HG03045 (cell line): ENCODE measurements at regions not wholly inside any gene's neighbourhood (a gene's known extent, or its start where the extent isn't known, plus 50 kb on each side); places are given as distances from the start of the nearest gene placed in this dataset.

ENCODE experiments used
- ATAC-seq: cut with Tn5 transposase; IDR thresholded peaks from one replicate; pipeline ENCODE4 v1.9.1; 2021; ENCODE audit warnings: mild to moderate bottlenecking, moderate library complexity; ENCODE audit not compliant: unreplicated experiment

DNA sequence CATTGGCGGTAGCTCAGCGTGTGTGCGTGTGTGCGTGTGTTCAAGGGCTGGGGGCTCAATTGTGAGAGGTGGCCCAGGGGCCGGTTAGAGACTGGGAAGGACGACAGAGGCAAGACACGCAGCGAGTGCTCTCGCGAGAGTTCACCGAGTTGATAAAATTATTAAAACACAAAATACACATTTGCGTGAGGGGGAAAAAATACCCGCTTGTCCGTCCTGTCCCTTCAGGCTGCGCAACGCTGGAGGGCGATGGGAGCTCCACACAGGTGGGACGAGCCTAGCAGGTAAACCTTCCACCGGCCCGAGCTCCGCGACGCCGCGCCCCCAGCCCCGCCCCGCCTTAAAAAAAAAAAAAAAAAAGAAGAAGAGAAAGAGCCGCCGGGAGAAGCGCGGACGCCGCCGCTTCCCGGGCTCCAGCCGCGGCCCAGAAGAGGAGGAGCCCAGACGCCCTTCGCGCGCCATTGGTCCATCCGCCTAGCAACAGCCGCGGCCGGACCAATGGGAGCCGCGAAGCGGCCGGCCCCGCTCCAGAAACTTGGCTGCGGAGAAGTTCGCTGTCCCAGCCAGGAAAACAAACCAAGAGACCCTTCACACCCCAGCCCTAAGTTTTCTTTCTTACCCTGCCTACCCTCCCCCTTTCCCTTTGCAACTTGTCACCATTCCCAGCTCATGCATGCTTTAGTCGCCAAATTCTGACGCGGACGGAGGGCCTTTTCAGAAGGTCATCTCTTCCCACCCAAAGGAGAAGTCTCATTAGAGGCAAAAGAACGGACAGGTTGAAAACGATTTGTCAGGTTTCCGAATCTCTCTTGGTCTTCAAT is 169.9 kb upstream of the MAF start:
- ATAC-seq, result peak; percentile 98

GRCh38 chr16:79769928-79770243 is 169.3 kb upstream of the MAF start:
- ATAC-seq, result no peak

DNA sequence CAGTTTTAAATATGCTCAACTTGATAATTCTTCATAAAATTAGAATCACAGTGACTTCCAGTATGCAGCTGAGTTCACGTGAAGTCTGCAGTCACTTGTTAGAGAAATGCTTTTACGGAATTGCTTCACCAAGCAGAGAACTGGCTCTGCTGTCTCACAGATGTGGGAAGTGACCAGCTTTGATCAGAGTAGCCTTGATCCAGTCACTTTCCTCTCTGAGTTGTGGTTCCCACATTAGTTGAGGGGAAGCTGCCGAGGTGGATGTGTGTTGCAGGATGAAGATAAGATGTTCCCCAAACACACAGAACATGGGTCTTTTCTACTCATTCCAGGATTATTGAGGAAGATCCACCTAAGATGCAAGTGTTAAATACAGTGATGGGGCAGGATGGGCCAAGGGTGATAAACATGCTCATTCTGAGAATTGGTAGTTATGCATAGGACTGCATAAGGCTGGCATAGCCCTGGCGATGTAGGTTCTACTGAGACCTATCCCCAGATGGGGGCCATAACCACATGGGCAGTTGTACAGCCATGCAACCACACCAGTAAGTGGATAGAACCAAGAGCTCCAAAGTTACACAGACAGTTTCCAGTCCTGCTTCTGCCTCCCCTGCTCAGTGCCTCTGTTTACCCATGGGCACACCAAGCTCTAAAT is 168.9 kb upstream of the MAF start:
- ATAC-seq, result no peak

- no peak for ATAC-seq
These were observed 167.9 kb upstream of the MAF start for GRCh38 chr16:79768276-79768970.

DNA sequence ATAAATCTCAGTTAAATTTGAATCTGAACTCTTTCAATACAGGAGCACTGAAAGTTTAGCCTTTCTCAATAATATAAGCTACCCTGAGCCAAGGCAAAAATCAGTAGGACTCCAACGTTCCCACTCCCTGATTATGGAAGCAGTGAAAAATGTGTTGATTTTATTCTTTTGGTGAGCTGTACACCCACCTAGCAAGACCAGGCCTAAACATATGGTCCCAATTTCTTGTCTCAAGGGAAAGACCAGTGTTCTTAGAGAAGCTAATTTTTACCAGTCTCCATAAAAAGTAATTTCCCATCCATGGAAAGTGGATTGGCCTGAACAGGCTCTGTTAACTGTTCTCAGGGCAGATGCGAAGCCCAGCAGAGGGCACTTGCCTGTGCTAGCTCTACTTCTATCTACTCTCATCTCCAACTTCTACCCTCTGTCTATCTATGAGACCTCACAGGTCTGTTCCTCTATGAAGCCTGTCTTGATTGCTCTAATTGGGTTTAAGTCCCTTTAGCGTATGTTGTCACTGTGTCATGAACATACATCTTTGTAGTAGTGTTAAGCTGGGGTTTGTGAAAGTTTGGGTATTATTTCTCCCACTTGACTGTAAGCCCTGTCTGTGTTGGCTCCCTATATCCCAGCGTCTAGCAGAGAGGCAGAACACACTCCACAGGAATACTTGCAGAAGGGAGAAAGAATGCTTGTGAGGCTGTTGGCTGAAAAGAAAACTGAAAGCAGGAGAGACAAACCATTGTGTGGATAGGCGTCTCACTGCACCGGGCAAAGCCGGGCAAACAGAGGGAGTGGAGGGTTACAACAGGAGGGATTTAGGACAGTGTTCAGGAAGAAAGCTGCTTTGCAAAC is 167.1 kb upstream of the MAF start:
- no peak for ATAC-seq

DNA sequence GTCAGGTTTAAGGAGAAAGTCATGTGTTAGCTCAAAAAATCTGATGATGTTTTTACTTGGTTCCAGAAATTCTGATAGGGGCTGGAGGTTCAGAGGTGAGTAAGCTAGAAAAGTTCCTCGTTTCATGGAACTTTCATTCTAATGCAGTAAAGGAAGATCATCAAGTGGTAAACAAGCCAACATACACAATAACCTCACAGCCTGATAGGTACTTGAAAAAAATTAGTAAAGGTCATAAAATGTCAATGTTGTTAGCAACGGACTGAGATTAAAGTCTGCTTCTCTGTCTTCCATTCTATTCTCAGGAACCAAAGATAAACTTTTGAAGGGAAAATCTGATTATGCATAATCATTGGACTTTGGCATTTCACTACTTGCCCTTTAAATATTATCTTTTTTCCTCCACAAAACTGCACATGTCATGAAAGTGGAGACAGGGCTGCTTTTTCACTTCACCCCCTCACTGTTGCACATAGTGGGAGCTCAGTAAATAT is 165.4 kb upstream of the MAF start:
- no peak for ATAC-seq

- ATAC-seq, result no peak
These were observed 164.9 kb upstream of the MAF start for GRCh38 chr16:79765431-79765830.

DNA sequence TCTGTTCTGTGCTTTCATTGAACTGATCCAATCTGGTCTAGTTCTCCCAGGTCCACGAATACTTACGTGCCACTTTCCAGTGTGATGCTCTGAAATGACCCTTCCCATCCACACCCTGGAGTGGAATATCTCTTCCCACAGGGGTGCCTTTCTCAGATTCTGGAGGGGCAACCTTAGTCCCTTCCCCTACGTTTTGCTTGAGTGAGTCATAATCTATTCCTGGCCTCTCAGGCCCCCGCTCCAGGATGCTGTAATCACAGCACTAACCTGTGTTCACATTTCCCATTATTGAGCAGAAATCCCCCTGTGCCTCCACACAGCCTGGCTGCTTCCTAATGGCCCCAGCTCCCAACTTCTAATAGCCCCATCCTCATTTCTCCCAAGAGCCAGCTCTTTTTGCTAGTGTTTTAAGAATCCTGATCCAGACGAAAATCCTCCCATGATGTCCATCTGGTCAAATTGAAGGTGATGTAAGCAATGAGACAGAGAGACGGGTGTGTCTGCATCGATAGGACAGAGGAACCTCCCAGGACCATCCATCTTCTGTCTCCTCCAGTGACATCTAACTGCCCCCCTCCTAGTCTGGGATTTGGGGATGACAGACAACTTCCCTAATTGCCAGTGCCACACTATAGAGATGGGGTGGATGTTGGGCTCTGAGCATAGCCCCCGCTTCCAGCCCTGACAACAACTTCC is 164.0 kb upstream of the MAF start:
- no peak for ATAC-seq

DNA sequence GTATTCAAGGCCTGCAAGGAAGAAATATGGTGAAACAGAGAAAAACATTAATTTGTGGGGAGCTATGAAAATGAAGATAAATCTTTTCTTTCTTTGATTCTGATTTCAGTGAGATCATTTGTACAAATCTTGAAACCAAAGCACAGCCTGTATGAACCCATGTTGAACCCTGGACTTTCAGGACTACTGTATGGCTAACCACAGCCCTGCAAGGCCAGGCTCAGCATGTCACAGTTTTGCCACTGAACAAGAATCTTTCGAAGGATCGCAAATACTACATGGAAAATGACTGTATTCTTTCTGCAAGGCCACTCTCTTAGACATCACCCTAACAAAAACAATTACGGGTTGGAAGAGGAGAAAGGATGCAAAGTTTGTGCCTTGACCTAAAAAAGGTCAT is 161.7 kb upstream of the MAF start:
- ATAC-seq, result no peak

- ATAC-seq, result no peak
These were observed 158.2 kb upstream of the MAF start for GRCh38 chr16:79758615-79759346.

DNA sequence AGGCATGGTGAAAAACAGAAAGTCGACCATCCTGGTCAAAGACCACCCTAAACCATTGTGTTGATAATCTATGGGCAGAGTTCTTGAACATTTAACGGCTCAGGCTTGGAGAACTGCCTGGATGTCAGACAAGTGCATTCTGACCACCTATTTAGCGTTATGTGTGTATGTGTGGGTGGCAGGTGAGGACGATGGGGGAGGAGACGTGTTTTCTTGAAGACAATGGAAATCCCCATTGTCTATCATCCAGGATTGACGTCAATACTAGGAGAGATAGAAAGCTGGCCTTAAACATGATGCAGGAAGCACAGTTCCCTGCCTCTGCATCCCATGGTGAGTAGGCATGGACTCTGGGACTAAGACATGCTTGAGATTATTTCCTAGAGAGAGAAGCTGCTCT is 157.4 kb upstream of the MAF start:
- ATAC-seq, result no peak

- ATAC-seq, result no peak
These were observed 156.6 kb upstream of the MAF start for GRCh38 chr16:79757163-79757562.

DNA sequence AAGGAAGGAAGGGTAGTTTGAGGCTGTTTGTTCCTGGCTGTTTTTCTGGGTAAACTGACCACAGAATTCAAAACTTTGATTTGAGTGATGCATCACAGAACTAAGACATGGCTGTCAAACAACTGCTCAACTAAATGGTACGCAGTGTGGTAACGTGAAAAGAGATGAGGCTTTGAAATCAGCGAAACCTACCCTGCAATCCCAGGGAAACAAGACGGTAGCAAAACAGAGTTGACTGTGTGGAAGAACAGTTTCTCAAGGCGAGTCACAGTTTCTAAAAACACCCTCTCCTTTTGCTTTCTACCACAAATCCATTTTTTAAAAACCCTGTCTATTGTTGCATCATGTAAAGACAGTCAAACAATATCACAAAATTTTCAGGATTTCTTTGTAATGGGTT is 156.0 kb upstream of the MAF start:
- ATAC-seq, result no peak

DNA sequence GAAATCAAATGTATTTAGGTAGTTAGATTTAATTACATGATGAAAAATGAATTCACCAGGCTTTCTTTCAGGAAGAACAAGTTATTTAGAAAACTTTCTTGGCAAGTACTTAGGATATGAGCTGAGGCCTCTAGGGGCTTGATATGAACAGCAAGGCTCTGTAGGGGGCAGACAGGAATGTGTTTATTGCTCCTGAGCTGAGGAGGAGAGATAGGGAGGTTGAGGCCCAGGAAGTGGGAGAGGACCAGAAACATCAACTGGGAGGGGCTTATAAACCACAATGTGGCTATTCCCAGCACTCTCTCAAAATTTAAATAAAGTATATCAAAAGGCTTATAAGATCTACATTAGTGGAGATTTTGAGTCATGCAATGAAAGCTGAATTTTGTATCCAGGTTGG is 154.0 kb upstream of the MAF start:
- no peak for ATAC-seq

GRCh38 chr16:79754081-79754480 is 153.5 kb upstream of the MAF start:
- ATAC-seq, result no peak

DNA sequence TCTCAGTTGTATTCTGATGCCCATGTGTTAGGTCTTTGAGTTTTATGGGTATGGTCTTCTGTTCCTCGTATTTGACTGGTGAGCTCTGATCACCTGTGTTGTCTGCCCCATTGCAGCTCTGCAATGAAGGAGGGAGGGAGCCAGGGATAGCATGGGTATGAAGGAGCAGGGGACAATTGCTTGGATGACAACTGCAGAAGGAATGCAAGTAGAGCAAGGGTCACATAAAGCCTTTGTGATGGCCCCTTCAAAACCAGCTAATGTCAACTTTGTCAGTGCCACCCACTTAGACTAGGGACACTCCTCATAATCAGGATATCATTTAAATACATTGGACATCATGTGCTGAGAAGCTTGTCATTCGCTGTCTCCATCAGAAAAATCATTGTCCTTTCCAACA is 152.7 kb upstream of the MAF start:
- ATAC-seq, result no peak

DNA sequence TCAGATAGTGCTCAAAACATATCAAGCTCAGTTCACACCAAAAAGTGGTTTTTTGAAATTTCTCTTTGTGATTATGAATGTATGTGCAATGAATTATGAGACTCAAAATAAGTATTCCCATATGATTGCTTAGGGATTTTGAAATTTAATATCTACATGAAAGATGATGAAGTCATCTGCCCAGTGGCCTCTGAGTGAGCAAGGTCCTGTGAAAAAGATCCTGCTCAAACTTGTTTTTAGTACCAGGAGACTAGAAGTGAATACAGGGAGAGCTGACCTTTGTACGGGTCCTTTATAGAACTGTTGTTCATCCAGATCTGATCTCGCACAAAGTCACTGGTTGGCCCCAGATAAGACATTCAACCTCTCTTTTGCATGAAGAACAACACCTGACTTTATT is 151.9 kb upstream of the MAF start:
- ATAC-seq, result no peak

DNA sequence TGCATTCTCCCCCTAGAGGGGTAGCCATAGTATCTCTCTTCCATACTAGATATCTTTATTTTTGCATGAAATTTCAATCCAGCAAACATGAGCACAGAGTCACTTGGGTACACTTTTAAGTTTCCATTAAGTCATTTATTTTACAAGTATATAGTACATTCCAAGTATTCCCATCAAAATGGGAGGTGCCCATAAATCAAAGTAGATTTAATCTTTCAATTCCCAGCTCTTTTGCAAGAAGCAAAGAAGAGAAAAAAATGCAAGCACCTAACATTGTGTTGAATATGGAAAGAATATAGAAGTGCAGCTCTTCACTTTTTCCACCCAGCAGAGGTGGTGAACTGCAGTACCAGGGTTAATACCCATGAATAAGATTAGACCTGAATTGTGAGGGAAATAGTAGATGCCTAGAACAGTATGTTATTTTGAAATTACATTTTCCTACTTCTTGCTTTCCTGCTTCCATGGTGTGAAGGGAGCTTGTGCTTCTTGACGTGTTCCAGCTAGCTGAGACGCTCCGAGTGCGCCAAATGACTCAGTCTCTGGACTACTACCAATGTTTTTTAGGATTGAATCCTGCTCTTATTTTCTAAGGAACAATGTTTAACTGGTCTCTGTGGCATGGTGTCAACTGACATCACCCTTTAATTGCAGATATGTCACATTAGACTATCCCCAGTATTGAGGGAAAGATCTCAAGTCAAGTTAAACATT is 151.1 kb upstream of the MAF start:
- no peak for ATAC-seq

GRCh38 chr16:79750311-79750710 is 149.8 kb upstream of the MAF start:
- no peak for ATAC-seq
